ENCODE measurements at regions not wholly inside any gene's neighbourhood (a gene's known extent, or its start where the extent isn't known, plus 50 kb on each side); places are given as distances from the start of the nearest gene placed in this dataset.

- H3K36me3 ChIP-seq (ENCODE audit: control insufficient read depth in 2 of 2, insufficient read depth in 1 of 2, low read length in 2 of 2), result no peaks in the 10 kb centered on the region
- ChIA-PET POLR2A (no interaction called here), CTCF (no interaction called here)
- TF ChIP-seq SETDB1 (IDR thresholded peaks at IDR 0.05; ENCODE audit: insufficient read length, low read length) (peak; percentile 25), SP3 (tag by site-specific recombination; IDR thresholded peaks at IDR 0.05) (no peak), ZNF558 (tag by site-specific recombination; IDR thresholded peaks at IDR 0.05) (no peak)
- H3K4me1 ChIP-seq (ENCODE audit: control insufficient read depth, insufficient read depth, low read length), result peaks cover 5% of the 10 kb centered on the region
- H3K4me3 ChIP-seq (ENCODE audit: low read depth, low read length), result no peak overlapping the region
- no peaks in the 10 kb centered on the region for H3K9me3 ChIP-seq (ENCODE audit: control insufficient read depth, insufficient read depth, low read depth, low read length)
- H3K27ac ChIP-seq (ENCODE audit: extremely low read depth, low read depth, low read length), result no peak overlapping the region
These were observed 173.4 kb upstream of the NDUFV2 start for GRCh38 chr18:8928847-8929780.

GRCh38 chr18:8930990-8931616, 171.4 kb upstream of the NDUFV2 start:
- Histone ChIP-seq H3K9me3 (ENCODE audit: control insufficient read depth, insufficient read depth, low read depth, low read length) (no peaks in the 10 kb centered on the region), H3K4me3 (ENCODE audit: low read depth, low read length) (no peak overlapping the region), H3K36me3 (ENCODE audit: control insufficient read depth in 2 of 2, insufficient read depth in 1 of 2, low read length in 2 of 2) (no peaks in the 10 kb centered on the region), H3K4me1 (ENCODE audit: control insufficient read depth, insufficient read depth, low read length) (peaks cover 5% of the 10 kb centered on the region), H3K27ac (ENCODE audit: extremely low read depth, low read depth, low read length) (no peak overlapping the region)
- TF ChIP-seq SP3 (tag by site-specific recombination; IDR thresholded peaks at IDR 0.05) (no peak), ZSCAN18 (tag by site-specific recombination; IDR thresholded peaks at IDR 0.05) (no peak), ELK4 (IDR thresholded peaks at IDR 0.05; ENCODE audit: borderline replicate concordance, low read depth, low read length) (no peak), ZBTB17 (tag by site-specific recombination; IDR thresholded peaks at IDR 0.05) (no peak), ZNF239 (tag by site-specific recombination; IDR thresholded peaks at IDR 0.05) (no peak), OVOL3 (tag by site-specific recombination; IDR thresholded peaks at IDR 0.05) (no peak), KLF16 (tag by site-specific recombination; IDR thresholded peaks at IDR 0.05) (no peak), ZNF510 (tag by site-specific recombination; IDR thresholded peaks at IDR 0.05; ENCODE audit: insufficient replicate concordance) (no peak), ZNF785 (tag by site-specific recombination; IDR thresholded peaks at IDR 0.05) (no peak), HOXA7 (CRISPR knock-in tag; IDR thresholded peaks at IDR 0.05; ENCODE audit: borderline replicate concordance) (no peak), ZNF169 (tag by site-specific recombination; IDR thresholded peaks at IDR 0.05) (no peak)
- TF ChIP-seq, protein P1, sequence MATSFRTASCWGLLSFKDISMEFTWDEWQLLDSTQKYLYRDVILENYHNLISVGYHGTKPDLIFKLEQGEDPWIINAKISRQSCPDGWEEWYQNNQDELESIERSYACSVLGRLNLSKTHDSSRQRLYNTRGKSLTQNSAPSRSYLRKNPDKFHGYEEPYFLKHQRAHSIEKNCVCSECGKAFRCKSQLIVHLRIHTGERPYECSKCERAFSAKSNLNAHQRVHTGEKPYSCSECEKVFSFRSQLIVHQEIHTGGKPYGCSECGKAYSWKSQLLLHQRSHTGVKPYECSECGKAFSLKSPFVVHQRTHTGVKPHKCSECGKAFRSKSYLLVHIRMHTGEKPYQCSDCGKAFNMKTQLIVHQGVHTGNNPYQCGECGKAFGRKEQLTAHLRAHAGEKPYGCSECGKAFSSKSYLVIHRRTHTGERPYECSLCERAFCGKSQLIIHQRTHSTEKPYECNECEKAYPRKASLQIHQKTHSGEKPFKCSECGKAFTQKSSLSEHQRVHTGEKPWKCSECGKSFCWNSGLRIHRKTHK (tag by site-specific recombination; IDR thresholded peaks at IDR 0.05), result no peak
- TF ChIP-seq, protein P2, sequence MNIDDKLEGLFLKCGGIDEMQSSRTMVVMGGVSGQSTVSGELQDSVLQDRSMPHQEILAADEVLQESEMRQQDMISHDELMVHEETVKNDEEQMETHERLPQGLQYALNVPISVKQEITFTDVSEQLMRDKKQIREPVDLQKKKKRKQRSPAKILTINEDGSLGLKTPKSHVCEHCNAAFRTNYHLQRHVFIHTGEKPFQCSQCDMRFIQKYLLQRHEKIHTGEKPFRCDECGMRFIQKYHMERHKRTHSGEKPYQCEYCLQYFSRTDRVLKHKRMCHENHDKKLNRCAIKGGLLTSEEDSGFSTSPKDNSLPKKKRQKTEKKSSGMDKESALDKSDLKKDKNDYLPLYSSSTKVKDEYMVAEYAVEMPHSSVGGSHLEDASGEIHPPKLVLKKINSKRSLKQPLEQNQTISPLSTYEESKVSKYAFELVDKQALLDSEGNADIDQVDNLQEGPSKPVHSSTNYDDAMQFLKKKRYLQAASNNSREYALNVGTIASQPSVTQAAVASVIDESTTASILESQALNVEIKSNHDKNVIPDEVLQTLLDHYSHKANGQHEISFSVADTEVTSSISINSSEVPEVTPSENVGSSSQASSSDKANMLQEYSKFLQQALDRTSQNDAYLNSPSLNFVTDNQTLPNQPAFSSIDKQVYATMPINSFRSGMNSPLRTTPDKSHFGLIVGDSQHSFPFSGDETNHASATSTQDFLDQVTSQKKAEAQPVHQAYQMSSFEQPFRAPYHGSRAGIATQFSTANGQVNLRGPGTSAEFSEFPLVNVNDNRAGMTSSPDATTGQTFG (tag by site-specific recombination; IDR thresholded peaks at IDR 0.05; ENCODE audit: borderline replicate concordance), result no peak
- ChIA-PET CTCF (no interaction called here), POLR2A (no interaction called here)
